CD4-positive, alpha-beta T cell treated with Interleukin-4 for 4 hours (primary cell): ENCODE measurements at regions not wholly inside any gene's neighbourhood (a gene's known extent, or its start where the extent isn't known, plus 50 kb on each side); places are given as distances from the start of the nearest gene placed in this dataset.

Source experiments
- DNase-seq: peaks from one replicate; pipeline ENCODE4 v3.0.0-alpha.2; 2020

- no peak for DNase-seq
Observed at GRCh38 chr12:13839365-13840336, 141.8 kb downstream of the GRIN2B start.

GRCh38 chr12:13836099-13836498, 145.3 kb downstream of the GRIN2B start:
- DNase-seq, result no peak

GRCh38 chr12:13835652-13836051, 145.8 kb downstream of the GRIN2B start:
- no peak for DNase-seq

GRCh38 chr12:13834241-13834640, 147.2 kb downstream of the GRIN2B start:
- no peak for DNase-seq

- no peak for DNase-seq
Observed at GRCh38 chr12:13817131-13817530, 164.3 kb downstream of the GRIN2B start.

GRCh38 chr12:13816394-13816793, 165.0 kb downstream of the GRIN2B start:
- DNase-seq, result no peak

- no peak for DNase-seq
Observed at GRCh38 chr12:13812168-13812567, 169.2 kb downstream of the GRIN2B start.

- DNase-seq, result no peak
Observed at GRCh38 chr12:13811061-13811460, 170.3 kb downstream of the GRIN2B start.

GRCh38 chr12:13805041-13805440, 176.4 kb downstream of the GRIN2B start:
- DNase-seq, result no peak

- DNase-seq, result no peak
Observed at GRCh38 chr12:13801543-13801942, 179.9 kb downstream of the GRIN2B start.

- DNase-seq, result no peak
Observed at GRCh38 chr12:13799574-13799973, 181.8 kb downstream of the GRIN2B start.

GRCh38 chr12:13798162-13798561, 183.2 kb downstream of the GRIN2B start:
- DNase-seq, result no peak

GRCh38 chr12:13794706-13795105, 186.7 kb downstream of the GRIN2B start:
- DNase-seq, result no peak

GRCh38 chr12:13790317-13790716, 191.1 kb downstream of the GRIN2B start:
- DNase-seq, result no peak

- no peak for DNase-seq
Observed at GRCh38 chr12:13788626-13789025, 192.8 kb downstream of the GRIN2B start.

- no peak for DNase-seq
Observed at GRCh38 chr12:13786646-13787045, 194.8 kb downstream of the GRIN2B start.

- no peak for DNase-seq
Observed at GRCh38 chr12:13784504-13784903, 196.9 kb downstream of the GRIN2B start.

GRCh38 chr12:13780453-13780852, 200.9 kb downstream of the GRIN2B start:
- DNase-seq, result no peak

GRCh38 chr12:13777374-13777773, 204.0 kb downstream of the GRIN2B start:
- no peak for DNase-seq

- DNase-seq, result no peak
Observed at GRCh38 chr12:13772264-13772663, 209.1 kb downstream of the GRIN2B start.

- DNase-seq, result no peak
Observed at GRCh38 chr12:13770576-13770975, 210.8 kb downstream of the GRIN2B start.

- DNase-seq, result no peak
Observed at GRCh38 chr12:13769966-13770365, 211.4 kb downstream of the GRIN2B start.

GRCh38 chr12:13769273-13769672, 212.1 kb downstream of the GRIN2B start:
- no peak for DNase-seq

GRCh38 chr12:13764748-13765147, 216.7 kb downstream of the GRIN2B start:
- DNase-seq, result no peak

GRCh38 chr12:13749389-13749788, 232.0 kb downstream of the GRIN2B start:
- DNase-seq, result no peak
